Keratinocyte (primary cell): ENCODE measurements at regions not wholly inside any gene's neighbourhood (a gene's known extent, or its start where the extent isn't known, plus 50 kb on each side); places are given as distances from the start of the nearest gene placed in this dataset.

Experiments used
- DNase-seq: peaks from one replicate; pipeline ENCODE4 v3.0.0-alpha.2; 2011; ENCODE audit warnings: low read depth, missing footprints, low spot score
- FAIRE-seq: peaks from 2 replicates; lab custom pipeline; 2011; peaks lifted over from hg19 to GRCh38; lab: Jason Lieb, UNC
- H2AFZ ChIP-seq: 2 replicates; pipeline ENCODE4 v1.6.0; 2012; ENCODE audit warnings: low read length, control low read depth, inconsistent platforms; ENCODE audit not compliant: control insufficient read depth
- H3K27ac ChIP-seq: 2 replicates; pipeline ENCODE4 v1.5.1; 2011; ENCODE audit warnings: low read length; ENCODE audit not compliant: control insufficient read depth, insufficient read depth
- H3K27me3 ChIP-seq: 3 replicates; pipeline ENCODE4 v1.6.0; 2011; ENCODE audit warnings: low read length; ENCODE audit not compliant: control insufficient read depth, insufficient read depth; ENCODE audit errors: extremely low read depth
- H3K36me3 ChIP-seq, 2 experiments: 2 replicates in 1 of 2; 3 replicates in 1 of 2; pipeline ENCODE4 v1.5.1; 2011; ENCODE audit warnings: low read length in 2 of 2, mild to moderate bottlenecking in 1 of 2; ENCODE audit not compliant: control insufficient read depth in 2 of 2, insufficient read depth in 2 of 2; ENCODE audit errors: extremely low read depth in 1 of 2
- H3K4me1 ChIP-seq: 3 replicates; pipeline ENCODE4 v1.5.1; 2011; ENCODE audit warnings: low read length; ENCODE audit not compliant: control insufficient read depth, insufficient read depth; ENCODE audit errors: extremely low read depth
- H3K4me2 ChIP-seq: 3 replicates; pipeline ENCODE4 v1.6.0; 2011; ENCODE audit warnings: low read depth, low read length; ENCODE audit not compliant: control insufficient read depth, insufficient read depth; ENCODE audit errors: extremely low read depth
- H3K4me3 ChIP-seq, 3 experiments: fragments of 200-600 bp in 1 of 3; sonication (generic) in 1 of 3; 2 replicates in 2 of 3; 3 replicates in 1 of 3; pipeline ENCODE4 v1.5.1; 2011 to 2016; ENCODE audit warnings: low read length in 3 of 3, mild to moderate bottlenecking in 3 of 3, control low read depth in 2 of 3, inconsistent platforms in 1 of 3, low read depth in 1 of 3, mixed read lengths in 1 of 3, mixed run types in 1 of 3, moderate library complexity in 1 of 3; ENCODE audit not compliant: control insufficient read depth in 2 of 3, insufficient read depth in 2 of 3; ENCODE audit errors: extremely low read depth in 1 of 3
- H3K79me2 ChIP-seq: 2 replicates; pipeline ENCODE4 v1.6.0; 2012; ENCODE audit warnings: low read length; ENCODE audit not compliant: control insufficient read depth, insufficient read depth
- H3K9ac ChIP-seq: 3 replicates; pipeline ENCODE4 v1.6.0; 2011; ENCODE audit warnings: low read length; ENCODE audit not compliant: control insufficient read depth, insufficient read depth; ENCODE audit errors: extremely low read depth
- H3K9me1 ChIP-seq: 3 replicates; pipeline ENCODE4 v1.6.0; 2011; ENCODE audit warnings: low read length; ENCODE audit not compliant: control insufficient read depth, insufficient read depth; ENCODE audit errors: extremely low read depth
- H3K9me3 ChIP-seq: 2 replicates; pipeline ENCODE4 v1.5.1; 2012; ENCODE audit warnings: low read depth, low read length; ENCODE audit not compliant: control insufficient read depth
- H4K20me1 ChIP-seq: 3 replicates; pipeline ENCODE4 v1.6.0; 2011; ENCODE audit warnings: low read length; ENCODE audit not compliant: control insufficient read depth, insufficient read depth; ENCODE audit errors: extremely low read depth
- CTCF ChIP-seq, 3 experiments: IDR thresholded peaks in 1 of 3; conservative IDR thresholded peaks in 1 of 3; optimal IDR thresholded peaks in 1 of 3; 2 replicates in 2 of 3; 3 replicates in 1 of 3; pipeline versions ENCODE3 to v1.5.1; 2011; ENCODE audit warnings: low read length in 3 of 3, mild to moderate bottlenecking in 3 of 3, moderate library complexity in 2 of 3, control low read depth in 1 of 3, inconsistent platforms in 1 of 3; ENCODE audit not compliant: insufficient read depth in 2 of 3; ENCODE audit errors: extremely low read depth in 1 of 3
- EZH2 ChIP-seq: IDR thresholded peaks from one replicate; pipeline ENCODE4 v1.6.1; 2012; ENCODE audit warnings: inconsistent platforms, mild to moderate bottlenecking, low read length, moderate library complexity
- dilution Hi-C: fragments of 300-500 bp; cut with MboI; formaldehyde crosslinking; loops from one replicate; pipeline ENCODE4 v1.7.0; 2020; ENCODE audit warnings: low sequenced_read_pairs; ENCODE audit not compliant: extremely low pct_ligation_motif_present

GRCh38 chr2:123597988-123598387, 427.1 kb upstream of the CNTNAP5 start:
- no peak overlapping the region for H3K4me3 ChIP-seq
- H3K79me2 ChIP-seq: no peaks in the 10 kb centered on the region
- no peak overlapping the region for H3K4me2 ChIP-seq
- no peaks in the 10 kb centered on the region for H3K9me1 ChIP-seq
- H3K4me1 ChIP-seq: no peaks in the 10 kb centered on the region
- no peak overlapping the region for H3K27ac ChIP-seq
- H3K27me3 ChIP-seq: no peaks in the 10 kb centered on the region
- FAIRE-seq: no peak
- no peak for DNase-seq
- no peaks in the 10 kb centered on the region for H4K20me1 ChIP-seq
- no peak overlapping the region for H3K9ac ChIP-seq
- no peak overlapping the region for H2AFZ ChIP-seq
- no peak for TF ChIP-seq CTCF (optimal IDR thresholded peaks at IDR 0.05 in 1 of 3, IDR thresholded peaks at IDR 0.05 in 1 of 3, conservative IDR thresholded peaks at IDR 0.05 in 1 of 3; ENCODE audit: extremely low read depth in 1 of 3, insufficient read depth in 2 of 3, low read length in 3 of 3)
- no peak for TF ChIP-seq EZH2
- H3K9me3 ChIP-seq: no peaks in the 10 kb centered on the region
- H3K36me3 ChIP-seq: no peaks in the 10 kb centered on the region
- dilution Hi-C loops: no loop called here

- dilution Hi-C loops: no loop called here
- no peak overlapping the region for H3K27ac ChIP-seq
- no peaks in the 10 kb centered on the region for H4K20me1 ChIP-seq
- no peak overlapping the region for H2AFZ ChIP-seq
- no peaks in the 10 kb centered on the region for H3K36me3 ChIP-seq
- H3K4me2 ChIP-seq: no peak overlapping the region
- no peaks in the 10 kb centered on the region for H3K79me2 ChIP-seq
- FAIRE-seq: no peak
- no peaks in the 10 kb centered on the region for H3K4me1 ChIP-seq
- no peak for DNase-seq
- H3K9me3 ChIP-seq: no peaks in the 10 kb centered on the region
- no peak overlapping the region for H3K9ac ChIP-seq
- no peak overlapping the region for H3K4me3 ChIP-seq
- no peaks in the 10 kb centered on the region for H3K27me3 ChIP-seq
- H3K9me1 ChIP-seq: no peaks in the 10 kb centered on the region
- TF ChIP-seq CTCF (optimal IDR thresholded peaks at IDR 0.05 in 1 of 3, IDR thresholded peaks at IDR 0.05 in 1 of 3, conservative IDR thresholded peaks at IDR 0.05 in 1 of 3; ENCODE audit: extremely low read depth in 1 of 3, insufficient read depth in 2 of 3, low read length in 3 of 3) (no peak), EZH2 (no peak)
These were observed 418.5 kb upstream of the CNTNAP5 start for GRCh38 chr2:123606631-123607030.
